MM.1S (cell line): ENCODE measurements at regions not wholly inside any gene's neighbourhood (a gene's known extent, or its start where the extent isn't known, plus 50 kb on each side); places are given as distances from the start of the nearest gene placed in this dataset.

Experiments
- DNase-seq: peaks from one replicate; pipeline ENCODE4 v3.0.0-alpha.2; 2015
- H2AFZ ChIP-seq: fragments of 300-600 bp; sonication (generic); 2 replicates; pipeline ENCODE4 v1.6.0; 2016; ENCODE audit warnings: antibody characterized with exemption, low read length
- H3F3A ChIP-seq: fragments of 300-600 bp; sonication (generic); 2 replicates; pipeline ENCODE4 v1.6.1; 2016; ENCODE audit warnings: mild to moderate bottlenecking, antibody characterized with exemption, low read length, moderate library complexity, mixed read lengths; ENCODE audit not compliant: insufficient read depth
- H3K27ac ChIP-seq: fragments of 300-600 bp; sonication (generic); 2 replicates; pipeline ENCODE4 v1.5.1; 2016; ENCODE audit warnings: mild to moderate bottlenecking, low read length
- H3K27me3 ChIP-seq: fragments of 300-600 bp; sonication (generic); replicated peaks from 2 replicates; pipeline ENCODE4 v1.6.0; 2016; ENCODE audit warnings: low read length; ENCODE audit not compliant: insufficient read depth
- H3K36me3 ChIP-seq: fragments of 300-600 bp; sonication (generic); replicated peaks from 2 replicates; pipeline ENCODE4 v1.6.1; 2016; ENCODE audit warnings: mild to moderate bottlenecking, low read length, mixed read lengths; ENCODE audit not compliant: insufficient read depth
- H3K4me1 ChIP-seq: fragments of 300-600 bp; sonication (generic); 2 replicates; pipeline ENCODE4 v1.6.1; 2016; ENCODE audit warnings: low read length, mixed read lengths
- H3K4me2 ChIP-seq: fragments of 300-600 bp; sonication (generic); 2 replicates; pipeline ENCODE4 v1.6.0; 2016; ENCODE audit warnings: low read depth, low read length
- H3K4me3 ChIP-seq: fragments of 300-600 bp; sonication (generic); 2 replicates; pipeline ENCODE4 v1.5.1; 2016; ENCODE audit warnings: low read length, mixed read lengths
- H3K79me2 ChIP-seq: fragments of 300-600 bp; sonication (generic); 2 replicates; pipeline ENCODE4 v1.6.1; 2016; ENCODE audit warnings: mixed run types, low read length, mixed read lengths
- H3K9ac ChIP-seq: fragments of 300-600 bp; sonication (generic); 2 replicates; pipeline ENCODE4 v1.6.1; 2016; ENCODE audit warnings: low read length, mixed read lengths
- H3K9me2 ChIP-seq: fragments of 300-600 bp; sonication (generic); replicated peaks from 2 replicates; pipeline ENCODE4 v1.6.1; 2016; ENCODE audit warnings: mild to moderate bottlenecking, low read length, mixed read lengths; ENCODE audit not compliant: insufficient read depth
- H3K9me3 ChIP-seq: fragments of 300-600 bp; sonication (generic); replicated peaks from 2 replicates; pipeline ENCODE4 v1.6.1; 2016; ENCODE audit warnings: mild to moderate bottlenecking, low read length, mixed read lengths; ENCODE audit not compliant: insufficient read depth
- H4K20me1 ChIP-seq: fragments of 300-600 bp; sonication (generic); 2 replicates; pipeline ENCODE4 v1.6.1; 2016; ENCODE audit warnings: mild to moderate bottlenecking, low read length, moderate library complexity, mixed read lengths; ENCODE audit not compliant: insufficient read depth
- CTCF ChIP-seq: fragments of 300-600 bp; sonication (generic); IDR thresholded peaks from 2 replicates; pipeline ENCODE4 v1.5.1; 2016; ENCODE audit warnings: antibody characterized with exemption, low read length, mixed read lengths
- EZH2 ChIP-seq: fragments of 300-600 bp; sonication (generic); optimal IDR thresholded peaks from 2 replicates; pipeline ENCODE3; 2017; ENCODE audit warnings: low read depth, mild to moderate bottlenecking, antibody characterized with exemption, low read length, mixed read lengths
- EZH2phosphoT487 ChIP-seq: fragments of 300-600 bp; sonication (generic); IDR thresholded peaks from 2 replicates; pipeline ENCODE4 v1.6.1; 2018; ENCODE audit warnings: antibody characterized with exemption, low read length

GRCh38 chr7:20032741-20033140 lies 184.4 kb downstream of the MACC1 start:
- no peak for DNase-seq
- Histone ChIP-seq H3K36me3 (no peaks in the 10 kb centered on the region), H3K27ac (no peak overlapping the region), H3K79me2 (no peaks in the 10 kb centered on the region), H3K9me2 (no peaks in the 10 kb centered on the region), H3F3A (0 out of 2 replicates have a peak, but pooled peaks cover 4% of the 10 kb centered on the region), H3K27me3 (no peaks in the 10 kb centered on the region), H2AFZ (no peak overlapping the region), H4K20me1 (no peaks in the 10 kb centered on the region), H3K4me3 (no peak overlapping the region), H3K9ac (no peak overlapping the region), H3K9me3 (no peaks in the 10 kb centered on the region), H3K4me2 (no peak overlapping the region), H3K4me1 (peaks cover 19% of the 10 kb centered on the region)
- TF ChIP-seq EZH2 (no peak), CTCF (no peak), EZH2phosphoT487 (no peak)

- Histone ChIP-seq H3K27me3 (no peaks in the 10 kb centered on the region), H4K20me1 (no peaks in the 10 kb centered on the region), H3K36me3 (no peaks in the 10 kb centered on the region), H3K79me2 (no peaks in the 10 kb centered on the region), H3K27ac (peak overlapping the region; percentile 38; the same call in 1 of the 2 replicates), H3K4me2 (peak overlapping the region; percentile 19), H3K9me3 (no peaks in the 10 kb centered on the region), H3K4me3 (0 out of 2 replicates have a peak overlapping the region, but pooled peaks have one; percentile 9), H3K9ac (no peak overlapping the region), H3F3A (0 out of 2 replicates have a peak, but pooled peaks cover 4% of the 10 kb centered on the region), H2AFZ (no peak overlapping the region), H3K9me2 (no peaks in the 10 kb centered on the region), H3K4me1 (peaks cover 19% of the 10 kb centered on the region)
- DNase-seq: peak; percentile 29
- TF ChIP-seq EZH2 (no peak), EZH2phosphoT487 (no peak), CTCF (no peak)
These were observed 186.2 kb downstream of the MACC1 start for GRCh38 chr7:20030915-20031362.

- TF ChIP-seq EZH2phosphoT487: no peak
- no peak for TF ChIP-seq EZH2
- no peak for TF ChIP-seq CTCF
- no peaks in the 10 kb centered on the region for H4K20me1 ChIP-seq
- H3K27me3 ChIP-seq: no peaks in the 10 kb centered on the region
- H3K9me2 ChIP-seq: no peaks in the 10 kb centered on the region
- 0 out of 2 replicates have a peak, but pooled peaks cover 4% of the 10 kb centered on the region for H3F3A ChIP-seq
- no peaks in the 10 kb centered on the region for H3K79me2 ChIP-seq
- no peaks in the 10 kb centered on the region for H3K9me3 ChIP-seq
- H3K36me3 ChIP-seq: no peaks in the 10 kb centered on the region
- DNase-seq: peak; percentile 28
- H3K9ac ChIP-seq: no peak overlapping the region
- peaks cover 19% of the 10 kb centered on the region for H3K4me1 ChIP-seq
- peak overlapping the region; percentile 38; the same call in 1 of the 2 replicates for H3K27ac ChIP-seq
- H3K4me3 ChIP-seq: 0 out of 2 replicates have a peak overlapping the region, but pooled peaks have one; percentile 9
- peak overlapping the region; percentile 19; the same call in 1 of the 2 replicates for H3K4me2 ChIP-seq
- H2AFZ ChIP-seq: no peak overlapping the region
These were observed 186.8 kb downstream of the MACC1 start for GRCh38 chr7:20030417-20030816.
